GM23338 (cell line): ENCODE measurements at regions not wholly inside any gene's neighbourhood (a gene's known extent, or its start where the extent isn't known, plus 50 kb on each side); places are given as distances from the start of the nearest gene placed in this dataset.

Source experiments
- ATAC-seq: fragments of 200-7000 bp; cut with Tn5 transposase; 3 replicates; pipeline ENCODE4 v1.9.1; 2020
- DNase-seq: peaks from one replicate; pipeline ENCODE4 v3.0.0-alpha.2; 2015; ENCODE audit warnings: low spot score
- H2AFZ ChIP-seq: fragments of 200-600 bp; sonication (generic); 2 replicates; pipeline ENCODE4 v1.8.0; 2016; ENCODE audit warnings: antibody characterized with exemption, mild to moderate bottlenecking, moderate library complexity
- H3F3A ChIP-seq: fragments of 200-600 bp; sonication (generic); replicated peaks from 2 replicates; pipeline ENCODE4 v1.8.0; 2017; ENCODE audit warnings: antibody characterized with exemption, mixed run types, low read depth
- H3K27ac ChIP-seq: fragments of 200-600 bp; sonication (generic); 2 replicates; pipeline ENCODE4 v1.6.1; 2016; ENCODE audit warnings: low read depth
- H3K27me3 ChIP-seq: fragments of 200-600 bp; sonication (generic); 2 replicates; pipeline ENCODE4 v1.8.0; 2016; ENCODE audit warnings: mild to moderate bottlenecking, mixed run types, moderate library complexity; ENCODE audit not compliant: insufficient read depth
- H3K36me3 ChIP-seq: fragments of 200-600 bp; sonication (generic); 2 replicates; pipeline ENCODE4 v1.8.0; 2016; ENCODE audit warnings: mild to moderate bottlenecking; ENCODE audit not compliant: insufficient read depth
- H3K4me1 ChIP-seq: fragments of 200-600 bp; sonication (generic); 2 replicates; pipeline ENCODE4 v1.8.0; 2016; ENCODE audit warnings: mild to moderate bottlenecking, moderate library complexity; ENCODE audit not compliant: insufficient read depth
- H3K4me2 ChIP-seq: fragments of 200-600 bp; sonication (generic); 2 replicates; pipeline ENCODE4 v1.7.1; 2017; ENCODE audit warnings: mixed run types
- H3K4me3 ChIP-seq: fragments of 200-600 bp; sonication (generic); 2 replicates; pipeline ENCODE4 v1.6.1; 2016; ENCODE audit warnings: mixed run types
- H3K79me2 ChIP-seq: fragments of 200-600 bp; sonication (generic); replicated peaks from 2 replicates; pipeline ENCODE4 v1.8.0; 2017; ENCODE audit warnings: mild to moderate bottlenecking; ENCODE audit not compliant: insufficient read depth
- H3K9me2 ChIP-seq: fragments of 200-600 bp; sonication (generic); 2 replicates; pipeline ENCODE4 v1.8.0; 2017; ENCODE audit not compliant: insufficient read depth
- H4K20me1 ChIP-seq: fragments of 200-600 bp; sonication (generic); replicated peaks from 2 replicates; pipeline ENCODE4 v1.8.0; 2017; ENCODE audit warnings: mild to moderate bottlenecking; ENCODE audit not compliant: insufficient read depth
- H3K27ac Mint-ChIP-seq: 2 replicates; pipeline ENCODE4 v1.8.0; 2020; ENCODE audit warnings: inconsistent platforms, mild to moderate bottlenecking, moderate library complexity, mixed read lengths
- H3K27me3 Mint-ChIP-seq: 3 replicates; pipeline ENCODE4 v1.8.0; 2022; ENCODE audit warnings: low read depth, mild to moderate bottlenecking, moderate library complexity, mixed read lengths, inconsistent platforms; ENCODE audit not compliant: insufficient read depth, poor library complexity
- H3K36me3 Mint-ChIP-seq: 3 replicates; pipeline ENCODE4 v1.8.0; 2021; ENCODE audit warnings: low read depth, mild to moderate bottlenecking, inconsistent platforms, moderate library complexity, mixed read lengths
- H3K4me1 Mint-ChIP-seq: 3 replicates; pipeline ENCODE4 v1.8.0; 2020; ENCODE audit warnings: mild to moderate bottlenecking, inconsistent platforms, mixed read lengths
- H3K4me3 Mint-ChIP-seq: 3 replicates; pipeline ENCODE4 v1.8.0; 2021; ENCODE audit warnings: moderate library complexity, mild to moderate bottlenecking, inconsistent platforms, mixed read lengths
- H3K9me3 Mint-ChIP-seq: 3 replicates; pipeline ENCODE4 v1.8.0; 2020; ENCODE audit warnings: moderate library complexity, mild to moderate bottlenecking, inconsistent platforms, mixed read lengths
- CTCF ChIP-seq, 2 experiments: fragments of 200-600 bp in 1 of 2; sonication (generic) in 1 of 2; conservative IDR thresholded peaks; 2 replicates each; pipeline versions ENCODE4 v1.5.1 to v1.6.1; 2016 to 2017; ENCODE audit warnings: antibody characterized with exemption in 2 of 2, low read depth in 2 of 2, mild to moderate bottlenecking in 2 of 2, moderate library complexity in 1 of 2
- ETS1 ChIP-seq: IDR thresholded peaks from 2 replicates; pipeline ENCODE4 v1.6.1; 2016; ENCODE audit warnings: antibody characterized with exemption
- EZH2phosphoT487 ChIP-seq: fragments of 200-600 bp; sonication (generic); IDR thresholded peaks from one replicate; pipeline ENCODE4 v1.8.1; 2018; ENCODE audit warnings: antibody characterized with exemption; ENCODE audit not compliant: unreplicated experiment
- JUNB ChIP-seq: IDR thresholded peaks from one replicate; pipeline ENCODE4 v1.6.1; 2016; ENCODE audit warnings: antibody characterized with exemption; ENCODE audit not compliant: unreplicated experiment
- REST ChIP-seq: IDR thresholded peaks from one replicate; pipeline ENCODE4 v1.6.1; 2018; ENCODE audit warnings: antibody characterized with exemption; ENCODE audit not compliant: unreplicated experiment
- ZNF114 ChIP-seq: fragments of 250-450 bp; sonication (Bioruptor Pico); IDR thresholded peaks from 2 replicates; pipeline ENCODE4 v1.5.0; 2020; ENCODE audit warnings: mild to moderate bottlenecking, moderate library complexity

GRCh38 chr21:38170283-38170682, 86.5 kb upstream of the KCNJ15 start:
- no peak overlapping the region for H3K4me3 Mint-ChIP-seq

GRCh38 chr21:38170704-38171682, 85.8 kb upstream of the KCNJ15 start:
- no peaks in the 10 kb centered on the region for H3F3A ChIP-seq
- no peak overlapping the region for H3K4me3 Mint-ChIP-seq
- TF ChIP-seq ETS1 (no peak), REST (no peak), CTCF (conservative IDR thresholded peaks at IDR 0.05; ENCODE audit: low read depth in 2 of 2) (peak in 1 of 2 experiments; percentile 27; a peak in 1 of 4 replicates), ZNF114 (no peak)
- H3K9me3 Mint-ChIP-seq = peaks cover 4% of the 10 kb centered on the region; the same call in 2 of the 3 replicates
- no peaks in the 10 kb centered on the region for H3K27me3 ChIP-seq
- no peaks in the 10 kb centered on the region; the same call in 1 of the 2 replicates for H3K9me2 ChIP-seq
- H4K20me1 ChIP-seq = no peaks in the 10 kb centered on the region
- H3K4me3 ChIP-seq = no peak overlapping the region
- H3K4me2 ChIP-seq = peak overlapping the region; percentile 33; the same call in 1 of the 2 replicates
- peaks cover 23% of the 10 kb centered on the region for H3K4me1 Mint-ChIP-seq
- H3K27ac ChIP-seq = peak overlapping the region; percentile 57; the same call in 1 of the 2 replicates
- DNase-seq (peak; percentile 16), ATAC-seq (peak; percentile 11; the same call in 2 of the 3 replicates)
- H3K27me3 Mint-ChIP-seq = peaks cover 4% of the 10 kb centered on the region
- H3K36me3 Mint-ChIP-seq = peaks cover 5% of the 10 kb centered on the region
- peak overlapping the region; percentile 93 for H2AFZ ChIP-seq
- peak overlapping the region; percentile 61; the same call in 1 of the 2 replicates for H3K27ac Mint-ChIP-seq
- no peaks in the 10 kb centered on the region for H3K36me3 ChIP-seq
- H3K4me1 ChIP-seq = 0 out of 2 replicates have a peak, but pooled peaks cover 13% of the 10 kb centered on the region
- no peaks in the 10 kb centered on the region for H3K79me2 ChIP-seq

More at GRCh38 chr21:38170283-38170682, 86.5 kb upstream of the KCNJ15 start:
- H3K27me3 ChIP-seq = no peaks in the 10 kb centered on the region
- peak; percentile 68 for DNase-seq
- H3K4me3 ChIP-seq = no peak overlapping the region
- no peaks in the 10 kb centered on the region for H3K36me3 ChIP-seq
- Mint-ChIP-seq H3K4me1 (peaks cover 23% of the 10 kb centered on the region), H3K36me3 (peaks cover 5% of the 10 kb centered on the region), H3K27ac (no peak overlapping the region; the same call in 1 of the 2 replicates), H3K9me3 (peaks cover 4% of the 10 kb centered on the region; the same call in 2 of the 3 replicates), H3K27me3 (peaks cover 6% of the 10 kb centered on the region)
- H3K4me2 ChIP-seq = 0 out of 2 replicates have a peak overlapping the region, but pooled peaks have one; percentile 33
- H3K9me2 ChIP-seq = no peaks in the 10 kb centered on the region; the same call in 1 of the 2 replicates
- no peaks in the 10 kb centered on the region for H3F3A ChIP-seq
- no peaks in the 10 kb centered on the region for H3K79me2 ChIP-seq
- no peaks in the 10 kb centered on the region for H4K20me1 ChIP-seq
- H3K4me1 ChIP-seq = 0 out of 2 replicates have a peak, but pooled peaks cover 13% of the 10 kb centered on the region
- ATAC-seq = peak; percentile 46
- no peak overlapping the region for H3K27ac ChIP-seq
- H2AFZ ChIP-seq = peak overlapping the region; percentile 93
- no peak for TF ChIP-seq ZNF114
- TF ChIP-seq EZH2phosphoT487 = no peak
- no peak for TF ChIP-seq JUNB
- peak; percentile 61 to 89 for TF ChIP-seq CTCF (conservative IDR thresholded peaks at IDR 0.05; ENCODE audit: low read depth in 2 of 2)
- no peak for TF ChIP-seq ETS1
